NCI-H1105 (cell line): ENCODE measurements at regions not wholly inside any gene's neighbourhood (a gene's known extent, or its start where the extent isn't known, plus 50 kb on each side); places are given as distances from the start of the nearest gene placed in this dataset.
"Not testable (repeated sequence)": the region's sequence is repeated elsewhere in the genome, so short reads cannot be mapped to it uniquely, and the experiment has no call there.

Experiments
- DNase-seq: peaks from one replicate; lab custom pipeline; 2025; lab: John Stamatoyannopoulos, UW

DNA sequence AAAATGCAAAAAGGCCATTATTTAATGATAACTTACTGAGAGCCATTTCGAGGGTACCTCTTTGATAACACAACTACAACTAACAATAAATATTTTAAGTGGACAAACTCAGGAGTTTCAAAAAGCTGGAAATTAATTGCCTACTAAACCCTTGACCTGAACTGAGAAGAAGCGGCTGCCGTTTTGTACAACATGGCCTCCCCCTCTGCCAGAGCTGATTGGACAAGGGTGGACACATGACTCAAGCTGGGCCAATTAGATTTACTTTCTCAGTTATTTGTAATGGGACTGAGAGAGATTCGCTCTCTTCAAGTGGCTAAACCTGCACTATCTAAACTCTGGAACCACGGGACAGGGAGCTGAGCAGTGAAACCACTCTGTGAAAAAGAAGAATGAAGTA lies 135.9 kb upstream of the SERPINE2 start:
- DNase-seq = no peak

- DNase-seq = no peak
Observed at GRCh38 chr2:224174521-224174920, 135.4 kb upstream of the SERPINE2 start.

DNA sequence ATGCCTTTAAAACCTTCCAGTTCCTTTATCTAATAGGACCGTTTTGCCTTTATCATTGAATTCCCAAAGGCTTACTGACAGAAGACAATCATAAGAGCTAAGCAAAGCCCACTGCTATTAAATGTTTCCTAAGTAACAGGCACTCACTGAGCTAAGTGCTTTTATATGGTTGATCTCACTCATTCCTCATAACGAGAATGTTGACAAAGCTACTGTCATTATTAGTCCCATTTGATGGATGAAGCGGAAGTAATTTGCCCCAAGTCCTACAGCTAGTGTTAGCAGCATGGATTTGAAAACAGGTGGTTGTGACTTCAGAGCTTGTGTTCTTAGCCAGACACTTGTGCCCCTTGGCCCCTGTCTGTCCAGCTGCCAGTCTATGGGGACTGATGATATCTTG lies 134.8 kb upstream of the SERPINE2 start:
- no peak for DNase-seq

- no peak for DNase-seq
Observed at GRCh38 chr2:224173210-224173609, 134.1 kb upstream of the SERPINE2 start.

- DNase-seq = no peak
Observed at GRCh38 chr2:224171226-224171625, 132.1 kb upstream of the SERPINE2 start.

DNA sequence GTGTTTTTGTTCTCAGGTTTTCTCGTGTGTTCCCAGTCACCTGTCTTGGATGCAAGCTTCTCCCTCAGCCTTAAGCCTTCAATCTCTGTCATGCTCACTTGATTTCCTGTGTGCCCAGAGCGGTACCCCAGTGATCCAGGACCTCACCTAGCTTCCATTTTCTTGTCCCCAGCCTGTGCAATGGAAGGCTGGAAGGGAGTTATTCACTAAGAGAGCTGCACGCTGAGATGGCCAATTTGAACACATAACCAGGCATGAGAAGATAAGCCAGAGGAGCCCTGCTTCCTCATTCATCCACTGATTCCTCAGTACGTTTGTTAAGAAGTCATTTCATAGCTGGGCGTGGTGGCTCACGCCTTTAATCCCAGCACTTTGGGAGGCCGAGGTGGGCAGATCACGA lies 130.8 kb upstream of the SERPINE2 start:
- no peak for DNase-seq

DNA sequence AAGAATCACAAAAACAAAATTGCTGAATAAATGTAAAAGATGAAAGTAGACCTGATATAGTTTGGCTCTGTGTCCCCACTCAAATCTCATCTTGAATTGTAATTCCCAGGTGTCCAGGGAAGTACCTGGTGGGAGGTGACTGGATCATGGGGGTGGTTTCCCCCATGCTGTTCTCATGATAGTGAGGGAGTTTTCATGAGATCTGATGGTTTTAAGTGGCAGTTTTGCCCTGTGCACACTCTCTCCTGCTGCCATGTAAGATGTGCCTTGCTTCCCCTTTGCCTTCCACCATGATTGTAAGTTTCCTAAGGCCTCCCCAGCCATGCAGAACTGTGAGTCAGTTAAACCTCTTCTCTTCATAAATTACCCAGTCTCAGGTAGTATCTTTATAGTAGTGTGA lies 128.7 kb upstream of the SERPINE2 start:
- not testable (repeated sequence) for DNase-seq

- DNase-seq = no peak
Observed at GRCh38 chr2:224166654-224167053, 127.6 kb upstream of the SERPINE2 start.

DNA sequence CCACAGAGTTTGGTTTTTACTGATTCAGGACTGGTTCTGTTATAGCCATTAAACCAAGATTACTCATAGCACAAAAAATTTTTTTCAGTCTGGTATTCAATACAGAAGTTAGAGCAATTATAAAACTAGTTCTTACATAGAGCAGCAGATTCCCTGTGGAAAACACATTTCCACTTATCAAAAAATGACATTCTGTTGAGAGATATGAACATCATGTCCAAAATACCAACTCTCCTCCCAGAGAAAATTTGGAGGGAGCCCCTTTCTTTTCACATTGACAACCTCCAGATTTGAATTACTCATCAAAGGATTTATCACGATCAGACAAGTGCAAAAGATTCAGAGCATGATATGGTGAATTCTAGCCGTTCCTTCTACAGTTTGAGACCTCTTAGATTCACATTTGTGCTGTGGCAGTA lies 126.8 kb upstream of the SERPINE2 start:
- no peak for DNase-seq

- no peak for DNase-seq
Observed at GRCh38 chr2:224163566-224164307, 124.7 kb upstream of the SERPINE2 start.

- DNase-seq = no peak
Observed at GRCh38 chr2:224162122-224162521, 123.0 kb upstream of the SERPINE2 start.

GRCh38 chr2:224161712-224162111 lies 122.6 kb upstream of the SERPINE2 start:
- no peak for DNase-seq

- no peak for DNase-seq
Observed at GRCh38 chr2:224160917-224161316, 121.8 kb upstream of the SERPINE2 start.

- no peak for DNase-seq
Observed at GRCh38 chr2:224159345-224159928, 120.4 kb upstream of the SERPINE2 start.

DNA sequence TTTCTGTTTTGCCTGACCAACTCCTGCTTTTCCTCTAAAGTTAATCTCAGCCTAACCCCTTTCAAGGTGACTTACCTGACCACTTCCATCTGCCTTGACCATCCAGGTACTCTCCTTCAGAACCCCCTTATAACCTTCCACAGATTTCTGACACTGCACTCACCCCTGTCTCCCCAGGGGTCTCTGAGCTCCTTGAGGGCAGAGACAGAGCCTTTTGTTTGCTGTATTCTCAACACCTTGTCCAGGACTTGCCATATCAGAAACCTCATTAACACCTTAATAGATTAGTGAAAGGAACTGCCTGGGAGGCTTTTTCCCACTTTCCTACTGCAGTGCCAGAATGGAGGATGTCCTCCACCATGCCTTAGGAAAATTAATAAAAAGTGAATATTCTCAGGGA lies 119.7 kb upstream of the SERPINE2 start:
- no peak for DNase-seq

- no peak for DNase-seq
Observed at GRCh38 chr2:224158061-224158460, 119.0 kb upstream of the SERPINE2 start.

- DNase-seq = no peak
Observed at GRCh38 chr2:224157655-224158054, 118.6 kb upstream of the SERPINE2 start.

DNA sequence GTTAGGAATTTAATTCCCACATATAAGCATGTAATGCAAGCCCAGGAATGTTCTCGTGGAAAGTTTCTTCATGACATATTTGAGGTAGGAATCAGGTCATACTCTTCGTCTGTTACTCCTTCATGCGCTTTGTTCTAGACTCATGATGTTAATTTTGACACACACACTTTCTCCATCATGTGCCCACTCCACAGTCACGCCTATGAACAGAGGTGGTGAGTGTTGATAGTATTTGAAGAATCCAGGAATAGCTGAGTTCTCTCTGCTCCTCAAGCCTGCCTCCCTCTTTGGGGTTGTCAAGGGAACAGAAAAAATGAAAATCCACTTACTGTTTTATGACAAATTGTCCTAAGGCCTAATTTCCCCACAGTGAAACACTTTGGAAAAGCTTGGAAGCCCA lies 117.3 kb upstream of the SERPINE2 start:
- no peak for DNase-seq

DNA sequence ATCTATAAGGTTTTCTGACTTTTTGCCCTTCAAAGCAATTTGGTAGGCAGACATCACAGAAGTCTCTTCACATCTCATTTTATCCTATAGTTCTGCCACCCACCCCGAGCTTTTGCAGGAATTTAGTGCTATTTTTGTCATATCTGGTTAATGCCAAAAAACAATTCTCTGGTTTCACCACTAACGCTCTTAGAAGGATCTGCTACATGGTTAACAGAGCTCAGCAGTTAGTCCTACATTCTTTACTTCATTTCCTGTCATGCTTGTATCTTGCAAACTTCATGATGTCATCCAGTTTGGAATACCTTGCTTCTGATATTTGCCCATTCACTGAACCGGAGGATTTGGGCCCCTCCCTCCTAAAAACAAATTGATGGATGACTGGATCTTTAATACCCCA lies 116.8 kb upstream of the SERPINE2 start:
- no peak for DNase-seq

DNA sequence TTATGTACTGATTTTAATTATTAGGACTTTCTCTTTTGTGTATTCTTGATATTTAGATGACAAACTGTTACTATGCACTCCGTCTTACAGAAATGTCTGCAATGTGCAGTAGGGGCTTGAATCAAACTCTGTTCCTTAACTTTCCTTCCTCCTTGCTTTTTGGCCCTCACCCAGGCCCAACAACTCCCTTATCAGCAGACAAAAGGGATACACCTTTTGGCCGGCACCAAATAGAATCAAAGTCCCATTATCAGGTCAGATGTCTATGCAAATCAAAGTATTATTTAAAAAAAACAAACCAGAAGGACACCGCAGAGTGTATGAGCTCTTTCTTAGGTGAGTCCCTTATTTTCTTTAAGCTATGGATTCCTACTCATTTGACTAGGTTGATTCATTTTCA lies 116.3 kb upstream of the SERPINE2 start:
- no peak for DNase-seq

- no peak for DNase-seq
Observed at GRCh38 chr2:224151680-224152310, 112.7 kb upstream of the SERPINE2 start.

DNA sequence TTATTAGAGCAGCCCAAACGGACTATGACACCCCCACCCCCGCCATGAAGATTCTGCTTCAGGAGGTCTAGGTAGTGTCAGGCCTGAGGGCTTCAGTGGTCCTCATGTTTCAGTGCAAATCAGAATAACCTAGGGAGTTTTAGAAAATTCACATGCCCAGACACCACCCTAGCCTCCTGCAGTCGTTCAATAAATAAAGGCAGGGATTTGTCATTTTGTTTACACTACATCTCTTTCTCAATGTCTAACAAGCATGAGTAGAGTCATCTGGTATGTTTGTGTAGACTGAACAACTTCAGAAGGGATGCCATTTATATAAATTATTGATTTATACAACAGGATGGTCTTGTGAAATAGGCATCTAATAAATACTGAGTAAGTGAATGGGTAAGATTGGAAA lies 112.1 kb upstream of the SERPINE2 start:
- DNase-seq = no peak

DNA sequence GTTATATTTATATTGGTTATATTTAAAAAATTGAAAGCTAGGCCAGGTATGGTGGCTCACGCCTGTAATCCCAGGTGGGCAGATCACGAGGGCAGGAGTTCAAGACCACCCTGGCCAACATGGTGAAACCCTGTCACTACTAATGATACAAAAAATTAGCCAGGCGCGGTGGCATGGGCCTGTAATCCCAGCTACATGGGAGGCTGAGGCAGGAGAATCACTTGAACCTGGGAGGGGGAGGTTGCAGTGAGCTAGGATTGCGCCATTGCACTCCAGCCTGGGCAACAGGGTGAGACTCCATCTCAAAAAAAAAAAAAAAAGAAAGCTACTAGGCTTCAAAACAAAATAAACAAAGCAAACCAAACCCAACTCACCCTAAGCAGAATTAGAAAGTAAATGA lies 109.0 kb upstream of the SERPINE2 start:
- not testable (repeated sequence) for DNase-seq

GRCh38 chr2:224147174-224147573 lies 108.1 kb upstream of the SERPINE2 start:
- DNase-seq = no peak
